Activated CD4-positive, alpha-beta T cell treated with anti-CD3 and anti-CD28 coated beads for 48 hours (primary cell): ENCODE measurements at regions not wholly inside any gene's neighbourhood (a gene's known extent, or its start where the extent isn't known, plus 50 kb on each side); places are given as distances from the start of the nearest gene placed in this dataset.

Experiments used
- DNase-seq: peaks from one replicate; pipeline ENCODE4 v3.0.0-alpha.2; 2020

GRCh38 chr12:107351713-107352112 lies 258.4 kb upstream of the CRY1 start:
- no peak for DNase-seq

- peak; percentile 41 for DNase-seq
Measured at GRCh38 chr12:107352347-107353081, 259.2 kb upstream of the CRY1 start.

- DNase-seq: no peak
Measured at GRCh38 chr12:107353312-107353711, 260.0 kb upstream of the CRY1 start.

- DNase-seq: no peak
Measured at GRCh38 chr12:107355004-107355565, 261.7 kb upstream of the CRY1 start.

GRCh38 chr12:107355612-107356011 lies 262.3 kb upstream of the CRY1 start:
- DNase-seq: no peak

- DNase-seq: no peak
Measured at GRCh38 chr12:107356266-107356936, 263.1 kb upstream of the CRY1 start.

GRCh38 chr12:107356937-107357295 lies 263.6 kb upstream of the CRY1 start:
- DNase-seq: no peak

GRCh38 chr12:107359382-107359781 lies 266.0 kb upstream of the CRY1 start:
- DNase-seq: no peak

GRCh38 chr12:107360033-107360432 lies 266.7 kb upstream of the CRY1 start:
- DNase-seq: no peak

- no peak for DNase-seq
Measured at GRCh38 chr12:107360482-107360881, 267.1 kb upstream of the CRY1 start.

- no peak for DNase-seq
Measured at GRCh38 chr12:107361970-107362369, 268.6 kb upstream of the CRY1 start.

- DNase-seq: no peak
Measured at GRCh38 chr12:107362960-107363359, 269.6 kb upstream of the CRY1 start.

- DNase-seq: no peak
Measured at GRCh38 chr12:107364875-107365518, 271.6 kb upstream of the CRY1 start.

GRCh38 chr12:107365703-107366102 lies 272.4 kb upstream of the CRY1 start:
- no peak for DNase-seq

- DNase-seq: no peak
Measured at GRCh38 chr12:107366322-107366721, 273.0 kb upstream of the CRY1 start.

- DNase-seq: peak; percentile 63
Measured at GRCh38 chr12:107368586-107368985, 275.2 kb upstream of the CRY1 start.

GRCh38 chr12:107369006-107369405 lies 275.7 kb upstream of the CRY1 start:
- DNase-seq: no peak

GRCh38 chr12:107369679-107370078 lies 276.3 kb upstream of the CRY1 start:
- peak; percentile 56 for DNase-seq

- DNase-seq: peak; percentile 33
Measured at GRCh38 chr12:107372229-107372658, 278.9 kb upstream of the CRY1 start.

GRCh38 chr12:107373238-107373809 lies 280.0 kb upstream of the CRY1 start:
- DNase-seq: no peak

GRCh38 chr12:107374161-107374840 lies 281.0 kb upstream of the CRY1 start:
- peak; percentile 7 for DNase-seq

- no peak for DNase-seq
Measured at GRCh38 chr12:107375231-107375630, 281.9 kb upstream of the CRY1 start.
